Testis (tissue), 2 donors: ENCODE measurements at regions not wholly inside any gene's neighbourhood (a gene's known extent, or its start where the extent isn't known, plus 50 kb on each side); places are given as distances from the start of the nearest gene placed in this dataset.

Experiments
- CTCF ChIP-seq, 3 experiments: fragments of 450-650 bp in 2 of 3; fragments of 200-600 bp in 1 of 3; sonication (generic) in 1 of 3; IDR thresholded peaks; one replicate each; pipeline ENCODE4 v1.5.1; 2016 to 2019; ENCODE audit warnings: antibody characterized with exemption in 3 of 3, mild to moderate bottlenecking in 2 of 3, moderate library complexity in 1 of 3
- POLR2A ChIP-seq: fragments of 450-650 bp; IDR thresholded peaks from one replicate; pipeline ENCODE4 v1.6.1; 2017; ENCODE audit warnings: antibody characterized with exemption, mild to moderate bottlenecking, moderate library complexity

- TF ChIP-seq POLR2A (no peak), CTCF (IDR thresholded peaks at IDR 0.05) (no peak)
Measured at GRCh38 chr2:2640371-2640770, 309.3 kb upstream of the MYT1L start.
